ENCODE measurements at regions not wholly inside any gene's neighbourhood (a gene's known extent, or its start where the extent isn't known, plus 50 kb on each side); places are given as distances from the start of the nearest gene placed in this dataset.

GRCh38 chr21:33128538-33128937 is 58.6 kb downstream of the OLIG1 start:
- TF ChIP-seq CTCF (IDR thresholded peaks at IDR 0.05), result no peak
- no peak for TF ChIP-seq POLR2A (IDR thresholded peaks at IDR 0.05)
- no peak for TF ChIP-seq EP300 (IDR thresholded peaks at IDR 0.05)

Data from ovary (tissue), 3 donors.